ENCODE measurements at regions not wholly inside any gene's neighbourhood (a gene's known extent, or its start where the extent isn't known, plus 50 kb on each side); places are given as distances from the start of the nearest gene placed in this dataset.

DNA sequence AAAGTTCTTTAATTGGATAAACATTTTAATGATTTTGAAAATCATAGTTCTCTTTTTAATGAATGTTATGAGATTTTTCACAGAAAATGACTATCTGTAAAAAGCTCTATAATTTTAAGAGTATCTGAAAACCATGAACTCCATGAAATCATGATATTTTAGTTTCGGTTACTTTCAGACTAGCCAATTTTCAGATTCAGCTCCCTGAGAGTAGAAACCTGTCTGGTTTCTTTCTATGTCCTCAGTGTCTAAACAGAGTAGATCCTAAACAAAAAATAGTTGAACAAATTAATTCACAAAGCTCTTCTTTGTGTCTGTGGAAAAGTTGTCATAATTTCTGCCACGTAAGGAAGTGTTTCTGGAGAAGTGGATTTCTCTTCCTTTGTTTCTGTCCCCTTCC lies 1247.7 kb downstream of the NSUN3 start:
- H3K9me3 ChIP-seq (ENCODE audit: control insufficient read depth, low read length) = no peaks in the 10 kb centered on the region
- no peak overlapping the region for H3K4me2 ChIP-seq (ENCODE audit: low read length)
- no peak overlapping the region for H3K4me3 ChIP-seq (ENCODE audit: low read depth, low read length)
- H3K9ac ChIP-seq = no peak overlapping the region
- no peaks in the 10 kb centered on the region for H3K27me3 ChIP-seq (ENCODE audit: control insufficient read depth, insufficient read depth, low read length)
- H3K79me2 ChIP-seq = no peaks in the 10 kb centered on the region
- H3K27ac ChIP-seq = no peak overlapping the region
- no peak overlapping the region for H2AFZ ChIP-seq
- H3K36me3 ChIP-seq (ENCODE audit: control insufficient read depth, insufficient read depth, low read length) = no peaks in the 10 kb centered on the region
- TF ChIP-seq, protein P1, sequence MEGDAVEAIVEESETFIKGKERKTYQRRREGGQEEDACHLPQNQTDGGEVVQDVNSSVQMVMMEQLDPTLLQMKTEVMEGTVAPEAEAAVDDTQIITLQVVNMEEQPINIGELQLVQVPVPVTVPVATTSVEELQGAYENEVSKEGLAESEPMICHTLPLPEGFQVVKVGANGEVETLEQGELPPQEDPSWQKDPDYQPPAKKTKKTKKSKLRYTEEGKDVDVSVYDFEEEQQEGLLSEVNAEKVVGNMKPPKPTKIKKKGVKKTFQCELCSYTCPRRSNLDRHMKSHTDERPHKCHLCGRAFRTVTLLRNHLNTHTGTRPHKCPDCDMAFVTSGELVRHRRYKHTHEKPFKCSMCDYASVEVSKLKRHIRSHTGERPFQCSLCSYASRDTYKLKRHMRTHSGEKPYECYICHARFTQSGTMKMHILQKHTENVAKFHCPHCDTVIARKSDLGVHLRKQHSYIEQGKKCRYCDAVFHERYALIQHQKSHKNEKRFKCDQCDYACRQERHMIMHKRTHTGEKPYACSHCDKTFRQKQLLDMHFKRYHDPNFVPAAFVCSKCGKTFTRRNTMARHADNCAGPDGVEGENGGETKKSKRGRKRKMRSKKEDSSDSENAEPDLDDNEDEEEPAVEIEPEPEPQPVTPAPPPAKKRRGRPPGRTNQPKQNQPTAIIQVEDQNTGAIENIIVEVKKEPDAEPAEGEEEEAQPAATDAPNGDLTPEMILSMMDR (IDR thresholded peaks at IDR 0.05) = no peak
- H3K4me1 ChIP-seq = no peaks in the 10 kb centered on the region

DNA sequence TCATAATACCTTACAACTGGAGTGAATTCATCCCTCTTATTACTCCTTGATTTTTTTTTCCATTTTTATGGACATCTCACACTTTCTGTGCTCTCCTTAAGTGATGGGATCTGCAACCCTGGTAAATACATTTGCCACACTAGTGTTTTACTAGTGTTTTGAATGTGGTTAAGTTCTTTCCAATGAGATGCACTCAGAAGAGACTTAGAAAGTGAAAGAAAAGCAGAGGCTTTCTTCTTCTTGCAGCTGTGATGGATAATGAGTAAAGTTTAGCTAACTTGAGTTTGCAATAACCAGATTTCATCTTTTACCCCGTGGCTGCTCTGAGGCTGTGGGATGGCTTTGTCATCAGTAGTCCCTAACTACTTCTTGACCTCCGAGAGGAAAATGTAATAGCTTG lies 1248.4 kb downstream of the NSUN3 start:
- no peak overlapping the region for H3K27ac ChIP-seq
- no peaks in the 10 kb centered on the region for H3K27me3 ChIP-seq (ENCODE audit: control insufficient read depth, insufficient read depth, low read length)
- H3K36me3 ChIP-seq (ENCODE audit: control insufficient read depth, insufficient read depth, low read length) = no peaks in the 10 kb centered on the region
- no peak overlapping the region for H3K4me3 ChIP-seq (ENCODE audit: low read depth, low read length)
- no peak overlapping the region for H3K4me2 ChIP-seq (ENCODE audit: low read length)
- H3K9me3 ChIP-seq (ENCODE audit: control insufficient read depth, low read length) = no peaks in the 10 kb centered on the region
- no peaks in the 10 kb centered on the region for H3K4me1 ChIP-seq
- H2AFZ ChIP-seq = no peak overlapping the region
- H3K9ac ChIP-seq = no peak overlapping the region
- TF ChIP-seq, protein P1 (IDR thresholded peaks at IDR 0.05) = no peak
- no peaks in the 10 kb centered on the region for H3K79me2 ChIP-seq

DNA sequence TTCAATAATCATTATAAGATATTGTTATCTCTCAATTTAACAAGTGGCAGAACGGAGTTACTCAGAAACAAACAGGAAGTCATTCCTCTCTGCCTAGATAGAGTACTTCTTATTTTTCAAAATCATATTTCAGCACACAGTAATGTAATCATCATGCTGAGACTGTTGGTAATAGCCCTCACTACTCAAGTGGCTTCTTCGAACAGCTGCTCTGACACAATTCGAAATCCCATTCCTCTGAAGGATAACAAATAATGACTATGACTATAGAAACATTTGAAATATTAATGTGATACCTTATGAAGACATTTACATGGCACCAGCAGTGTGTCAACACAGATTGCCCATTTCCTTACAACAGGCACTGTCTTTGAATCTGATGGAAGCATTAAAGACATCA lies 1249.8 kb downstream of the NSUN3 start:
- TF ChIP-seq, protein P1 (IDR thresholded peaks at IDR 0.05) = no peak
- Histone ChIP-seq H3K4me2 (ENCODE audit: low read length) (no peak overlapping the region), H3K9ac (no peak overlapping the region), H2AFZ (no peak overlapping the region), H3K9me3 (ENCODE audit: control insufficient read depth, low read length) (no peaks in the 10 kb centered on the region), H3K27me3 (ENCODE audit: control insufficient read depth, insufficient read depth, low read length) (no peaks in the 10 kb centered on the region), H3K36me3 (ENCODE audit: control insufficient read depth, insufficient read depth, low read length) (no peaks in the 10 kb centered on the region), H3K79me2 (no peaks in the 10 kb centered on the region), H3K4me3 (ENCODE audit: low read depth, low read length) (no peak overlapping the region), H3K27ac (no peak overlapping the region), H3K4me1 (no peaks in the 10 kb centered on the region)

DNA sequence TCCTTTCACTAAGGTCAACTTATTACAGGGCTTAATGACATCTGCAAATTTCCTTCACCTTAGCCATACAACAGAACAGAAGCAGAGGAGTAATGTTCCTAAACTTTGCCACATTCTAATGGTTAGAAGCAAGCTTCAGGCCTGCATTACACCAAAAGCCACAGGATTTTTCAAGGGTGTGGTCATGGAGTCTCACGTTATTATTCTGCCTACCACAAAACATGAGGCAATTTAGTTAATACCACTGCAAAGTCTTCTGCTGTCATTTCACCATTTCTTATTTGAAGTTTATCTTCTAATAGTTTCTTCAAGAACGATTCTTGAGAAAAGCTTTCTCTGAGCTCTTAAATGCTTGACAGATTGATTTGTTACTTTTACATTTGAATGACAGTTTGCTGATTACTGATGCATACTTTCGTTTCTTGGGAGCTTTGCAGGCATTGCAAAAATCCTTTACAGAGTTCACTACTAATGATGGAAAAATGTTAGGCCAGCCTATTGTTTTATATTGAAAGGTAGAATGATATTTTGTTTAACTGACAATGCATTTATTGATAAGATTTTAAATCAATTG lies 1257.1 kb downstream of the NSUN3 start:
- H3K4me3 ChIP-seq (ENCODE audit: low read depth, low read length) = no peak overlapping the region
- no peaks in the 10 kb centered on the region for H3K9me3 ChIP-seq (ENCODE audit: control insufficient read depth, low read length)
- no peaks in the 10 kb centered on the region for H3K79me2 ChIP-seq
- no peak overlapping the region for H2AFZ ChIP-seq
- TF ChIP-seq, protein P1 (IDR thresholded peaks at IDR 0.05) = no peak
- H3K4me1 ChIP-seq = no peaks in the 10 kb centered on the region
- H3K27ac ChIP-seq = no peak overlapping the region
- no peak overlapping the region for H3K9ac ChIP-seq
- H3K36me3 ChIP-seq (ENCODE audit: control insufficient read depth, insufficient read depth, low read length) = no peaks in the 10 kb centered on the region
- no peak overlapping the region for H3K4me2 ChIP-seq (ENCODE audit: low read length)
- no peaks in the 10 kb centered on the region for H3K27me3 ChIP-seq (ENCODE audit: control insufficient read depth, insufficient read depth, low read length)

DNA sequence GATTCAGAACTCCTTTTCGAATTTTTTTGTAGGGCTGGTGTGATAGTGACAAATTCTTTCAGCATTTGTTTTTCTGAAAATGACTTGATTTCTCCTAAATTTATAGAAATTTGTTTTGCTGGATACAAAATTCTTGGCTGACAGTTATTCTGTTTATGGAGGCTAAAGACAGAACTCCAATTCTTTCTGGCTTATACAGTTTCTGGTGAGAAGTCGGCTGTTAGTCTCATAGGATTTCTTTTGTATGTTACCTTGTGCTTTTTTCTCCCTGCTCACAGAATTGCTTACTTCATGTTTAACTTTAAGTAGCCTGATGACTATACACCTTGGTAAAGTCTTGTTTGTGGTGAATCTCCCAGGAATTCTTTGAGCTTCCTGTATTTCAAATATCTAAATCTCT lies 1264.6 kb downstream of the NSUN3 start:
- no peak overlapping the region for H2AFZ ChIP-seq
- H3K27ac ChIP-seq = no peak overlapping the region
- no peaks in the 10 kb centered on the region for H3K36me3 ChIP-seq (ENCODE audit: control insufficient read depth, insufficient read depth, low read length)
- no peaks in the 10 kb centered on the region for H3K79me2 ChIP-seq
- no peak overlapping the region for H3K4me3 ChIP-seq (ENCODE audit: low read depth, low read length)
- no peaks in the 10 kb centered on the region for H3K4me1 ChIP-seq
- TF ChIP-seq, protein P1 (IDR thresholded peaks at IDR 0.05) = no peak
- H3K9ac ChIP-seq = no peak overlapping the region
- H3K4me2 ChIP-seq (ENCODE audit: low read length) = no peak overlapping the region
- no peaks in the 10 kb centered on the region for H3K9me3 ChIP-seq (ENCODE audit: control insufficient read depth, low read length)
- no peaks in the 10 kb centered on the region for H3K27me3 ChIP-seq (ENCODE audit: control insufficient read depth, insufficient read depth, low read length)

Data from parathyroid adenoma (tissue), 2 donors.